ENCODE measurements at regions not wholly inside any gene's neighbourhood (a gene's known extent, or its start where the extent isn't known, plus 50 kb on each side); places are given as distances from the start of the nearest gene placed in this dataset.

DNA sequence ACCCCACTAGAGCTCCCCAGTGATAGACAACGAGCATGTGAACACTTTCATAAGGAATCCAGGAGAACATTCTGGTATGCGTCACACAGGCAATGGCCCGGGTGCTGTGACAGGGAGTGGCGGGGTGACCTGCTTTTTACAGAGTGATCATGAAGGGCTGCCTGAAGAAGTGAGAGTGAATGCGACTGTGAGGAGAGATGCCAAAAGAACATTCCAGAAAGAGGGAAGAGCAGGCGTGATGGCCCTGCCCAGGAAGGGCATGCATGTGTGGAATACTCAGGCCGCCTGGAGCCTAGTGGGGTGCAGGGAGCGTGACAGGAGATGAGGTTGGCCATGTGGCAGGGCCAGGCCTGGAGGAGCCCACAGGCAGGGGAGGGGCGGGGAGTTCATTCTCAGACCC, 53.8 kb downstream of the FZD10 start:
- no peak for DNase-seq (ENCODE audit: low read depth in 3 of 3)

DNA sequence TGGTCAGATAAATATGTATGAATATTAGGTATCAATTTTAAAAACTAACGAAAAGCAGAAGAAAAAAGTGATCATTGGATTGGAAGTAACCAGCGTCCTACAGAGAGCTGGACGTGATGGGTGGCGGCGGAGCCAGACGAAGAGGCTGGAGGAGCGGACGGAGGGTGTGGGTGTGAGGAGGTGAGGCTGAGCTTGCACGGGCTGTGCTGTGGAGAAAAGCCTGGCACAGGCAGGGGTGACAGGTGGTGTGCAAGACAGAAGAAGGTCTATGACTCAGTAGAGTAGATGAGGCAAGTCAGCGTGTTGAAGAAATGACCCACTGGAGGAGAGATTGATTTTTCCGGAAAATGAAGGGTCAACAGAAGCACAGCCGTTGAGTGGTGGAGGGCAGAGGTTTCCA, 56.4 kb downstream of the FZD10 start:
- DNase-seq (ENCODE audit: low read depth in 3 of 3): no peak

DNA sequence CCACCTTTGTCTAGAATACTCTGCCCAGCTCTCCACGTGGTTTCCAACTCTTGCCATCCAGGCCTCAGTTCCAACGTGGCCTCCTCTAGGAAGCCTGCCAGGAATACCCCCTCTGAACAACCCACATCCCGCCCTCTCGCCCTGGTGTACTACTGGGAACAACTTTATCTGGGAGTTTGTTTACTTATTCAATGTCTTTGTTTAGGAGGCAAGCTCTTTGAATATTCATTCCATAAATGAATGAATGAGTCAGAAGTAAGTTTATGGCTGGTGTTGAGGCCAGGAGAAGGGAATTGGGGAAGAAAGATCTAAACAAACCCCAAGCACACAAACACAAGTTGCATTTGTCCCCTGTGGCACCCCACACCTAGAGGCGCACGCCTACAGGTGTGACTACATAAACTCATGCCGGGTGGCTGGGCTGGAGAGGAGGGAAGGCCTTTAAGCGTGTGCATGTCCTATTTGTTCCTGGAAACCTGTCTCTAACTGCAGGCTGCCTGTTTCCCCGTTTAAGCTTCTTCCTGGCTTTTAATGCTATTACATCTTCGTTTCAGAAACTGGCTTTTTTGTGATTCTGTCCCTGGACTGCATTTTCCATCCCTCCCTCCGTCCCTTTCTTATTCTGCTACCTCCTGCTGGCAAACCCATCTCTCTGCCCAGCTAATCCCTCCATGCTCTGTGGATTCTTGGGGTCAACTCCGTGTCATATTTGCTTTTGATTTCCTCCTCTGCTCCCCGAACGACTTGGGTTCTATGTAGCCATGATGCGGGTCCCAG, 57.9 kb downstream of the FZD10 start:
- DNase-seq (ENCODE audit: low read depth in 3 of 3): no peak

DNA sequence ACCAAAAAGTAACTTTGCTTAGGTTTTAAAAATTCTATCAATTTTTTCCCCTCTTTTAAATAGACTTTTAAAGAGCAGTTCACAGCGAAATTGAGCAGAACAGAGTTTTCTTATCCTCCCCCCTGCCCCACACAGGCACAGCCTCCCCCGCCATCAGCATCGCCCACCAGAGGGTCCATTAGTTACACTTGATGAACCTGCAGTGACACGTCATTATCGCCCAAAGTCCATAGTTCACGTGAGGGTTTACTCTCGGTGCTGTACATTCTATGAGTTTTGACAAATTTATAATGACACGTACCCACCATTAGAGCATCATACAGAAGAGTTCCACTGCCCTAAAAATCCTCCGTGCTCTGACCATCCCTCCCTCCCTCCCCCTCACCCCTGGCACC, 58.4 kb downstream of the FZD10 start:
- no peak for DNase-seq (ENCODE audit: low read depth in 3 of 3)

DNA sequence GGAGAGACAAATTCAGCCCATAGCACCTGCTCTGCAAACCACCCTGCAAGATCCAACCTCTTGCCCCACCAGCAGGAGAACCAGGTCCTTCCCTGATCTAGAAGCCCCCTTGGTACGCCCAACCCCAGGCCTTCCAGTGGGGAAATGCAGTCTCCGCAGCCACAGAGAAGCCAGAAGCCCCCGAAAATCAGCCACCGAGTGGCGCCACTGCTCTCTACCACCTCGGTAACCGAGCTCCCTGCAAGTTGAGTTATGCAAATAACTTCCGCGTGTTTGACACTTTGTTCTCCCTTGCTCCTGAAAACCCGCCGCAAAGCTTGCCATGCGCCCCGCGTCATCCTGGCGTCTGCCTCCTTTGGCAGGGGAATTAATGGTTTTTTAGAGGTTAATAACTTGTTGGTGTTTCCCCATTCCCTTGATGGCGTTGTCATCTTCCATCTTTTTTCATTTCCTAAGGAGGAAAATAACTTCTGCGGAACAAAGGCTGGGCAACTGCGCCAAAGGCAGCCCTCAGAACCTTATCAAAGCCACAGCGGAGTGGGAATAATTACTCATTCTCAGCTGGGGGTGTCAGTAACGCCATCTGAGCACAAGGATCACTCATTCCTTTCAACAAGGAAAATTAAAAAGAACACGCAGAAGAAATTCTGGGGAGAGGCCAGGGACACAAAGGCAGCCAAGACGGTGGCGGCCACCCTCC, 60.4 kb downstream of the FZD10 start:
- no peak for DNase-seq (ENCODE audit: low read depth in 3 of 3)

DNA sequence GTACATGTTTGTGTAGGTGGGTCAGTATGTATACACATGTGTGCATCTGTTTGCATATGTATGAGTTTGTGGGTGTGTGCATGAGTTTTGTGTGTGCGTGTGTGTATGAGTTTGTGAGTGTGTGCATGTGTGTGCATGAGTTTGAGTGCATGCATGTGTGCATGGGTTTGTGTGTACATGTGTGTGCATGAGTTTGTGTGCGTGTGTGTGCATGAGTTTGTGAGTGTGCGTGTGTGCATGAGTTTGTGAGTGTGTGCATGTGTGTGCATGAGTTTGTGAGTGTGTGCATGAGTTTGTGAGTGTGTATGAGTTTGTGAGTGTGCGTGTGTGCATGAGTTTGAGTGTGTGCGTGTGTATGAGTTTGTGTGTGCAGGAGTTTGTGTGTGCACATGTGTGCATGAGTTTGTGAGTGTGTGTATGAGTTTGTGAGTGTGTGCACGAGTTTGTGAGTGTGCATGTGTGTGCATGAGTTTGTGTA, 61.5 kb downstream of the FZD10 start:
- no peak for DNase-seq (ENCODE audit: low read depth in 3 of 3)

DNA sequence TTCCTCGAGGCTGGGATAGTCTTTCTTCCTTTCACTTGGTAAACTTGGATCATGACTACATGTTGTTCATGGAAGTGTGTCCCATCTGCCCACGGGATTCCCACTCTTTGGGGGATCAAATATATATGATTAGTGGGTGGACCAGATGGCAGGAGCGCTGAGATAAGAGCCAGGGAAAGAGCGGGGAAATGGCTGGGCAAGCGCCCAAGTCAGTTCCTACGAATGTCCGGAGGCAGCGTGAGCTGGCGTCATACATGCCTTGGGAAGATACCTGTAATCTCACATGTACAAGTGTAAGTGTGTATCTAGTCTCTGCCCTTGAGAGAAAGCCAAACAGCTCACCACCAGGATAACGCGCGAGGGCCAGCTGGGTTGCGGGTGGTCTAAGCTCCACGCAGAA, 62.3 kb downstream of the FZD10 start:
- no peak for DNase-seq (ENCODE audit: low read depth in 3 of 3)

DNA sequence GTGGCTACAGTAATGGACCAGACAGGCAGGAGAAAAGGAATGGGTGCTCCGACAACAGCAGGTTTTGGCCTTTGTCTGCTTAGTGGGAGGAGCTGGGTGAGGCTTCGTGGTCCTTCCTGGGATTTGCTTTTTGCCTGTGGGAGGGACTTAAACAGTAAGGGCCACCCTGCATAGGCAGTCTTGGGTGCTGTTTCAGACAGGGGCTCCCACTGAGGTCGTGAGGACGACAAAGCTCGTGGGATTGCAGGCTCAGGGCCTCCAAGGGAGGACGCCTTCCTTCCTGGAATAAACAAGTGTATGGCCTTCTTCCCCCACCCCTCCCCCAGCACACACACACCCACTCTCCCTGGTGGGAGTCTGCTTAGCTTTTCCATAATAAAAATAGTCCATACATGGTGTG, 63.1 kb downstream of the FZD10 start:
- DNase-seq (ENCODE audit: low read depth in 3 of 3): no peak

DNA sequence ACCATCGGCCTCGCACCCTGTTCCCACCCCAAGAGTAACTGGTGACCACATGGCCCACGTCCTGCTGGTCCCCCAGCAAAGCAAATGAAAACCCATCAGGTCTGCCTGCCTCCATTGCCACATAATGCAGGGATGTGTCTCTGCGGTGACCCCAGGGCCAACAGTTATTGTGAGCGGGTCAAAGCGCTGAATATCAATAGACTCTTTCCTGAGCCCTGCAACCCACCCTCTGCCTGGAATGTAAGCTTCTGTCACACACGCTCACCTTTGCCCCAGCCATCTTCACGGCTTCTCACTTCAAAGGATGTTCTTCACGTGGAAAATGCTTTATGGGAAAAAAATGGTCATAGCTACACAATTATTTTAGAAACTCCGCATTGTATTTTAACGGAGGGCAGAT, 63.9 kb downstream of the FZD10 start:
- DNase-seq (ENCODE audit: low read depth in 3 of 3): no peak

DNA sequence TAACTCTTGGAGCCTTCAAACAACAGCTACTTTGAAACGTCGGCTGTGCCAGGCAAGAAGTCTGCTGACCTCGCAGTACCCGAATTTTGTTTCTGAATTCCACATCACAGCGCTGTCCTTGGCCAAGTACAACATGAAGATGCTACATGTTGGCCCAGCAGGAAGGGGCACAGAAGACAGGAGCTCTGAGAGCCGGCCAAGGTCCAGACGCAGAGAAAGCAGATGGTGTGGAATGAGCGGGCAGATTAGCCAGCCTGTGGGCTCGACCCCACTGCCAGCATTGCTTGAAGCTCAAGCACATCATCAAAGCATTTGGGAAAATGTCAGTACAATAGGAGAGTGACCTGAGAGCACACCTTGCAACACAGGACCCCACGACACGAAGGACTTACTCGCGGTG, 64.5 kb downstream of the FZD10 start:
- DNase-seq (ENCODE audit: low read depth in 3 of 3): no peak

DNA sequence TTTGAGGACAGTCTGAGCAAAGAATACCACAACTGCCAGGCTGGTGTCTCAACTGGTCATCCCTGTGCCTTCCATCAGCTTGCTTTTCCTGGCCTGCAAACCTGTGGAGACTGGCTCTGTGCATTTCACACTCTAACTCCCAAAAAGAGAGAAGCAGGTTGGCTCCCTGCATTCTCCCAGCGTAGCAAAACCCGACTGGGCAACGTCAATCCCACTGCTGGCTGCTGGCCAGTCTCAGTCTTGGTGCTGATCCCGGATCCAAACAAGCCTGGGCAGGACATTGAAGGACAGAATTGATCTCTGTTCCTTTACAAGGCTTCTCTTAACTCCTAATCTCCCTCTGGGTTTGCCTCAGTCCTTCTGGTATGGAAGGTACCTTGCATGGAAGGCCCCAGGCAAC, 65.4 kb downstream of the FZD10 start:
- no peak for DNase-seq (ENCODE audit: low read depth in 3 of 3)

DNA sequence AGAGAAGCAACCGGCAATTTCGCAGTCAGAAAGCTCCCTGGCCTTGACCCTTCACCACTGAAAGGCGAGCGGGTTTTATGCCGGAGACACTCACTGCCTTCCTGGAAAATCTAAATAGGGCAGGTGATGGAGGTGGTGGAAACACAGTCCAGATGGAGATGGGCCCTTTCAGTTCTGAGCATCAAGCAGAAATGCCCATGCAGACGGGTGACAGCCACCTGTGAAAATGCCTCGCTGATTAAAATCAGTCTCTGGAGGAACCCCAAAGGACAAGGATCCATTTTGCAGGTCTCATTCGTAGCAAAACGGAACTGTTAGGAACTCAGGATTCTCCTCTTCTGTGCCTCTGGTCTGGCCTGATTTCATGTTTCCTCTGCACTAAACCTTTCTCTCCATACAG, 74.2 kb downstream of the FZD10 start:
- no peak for DNase-seq (ENCODE audit: low read depth in 3 of 3)

DNA sequence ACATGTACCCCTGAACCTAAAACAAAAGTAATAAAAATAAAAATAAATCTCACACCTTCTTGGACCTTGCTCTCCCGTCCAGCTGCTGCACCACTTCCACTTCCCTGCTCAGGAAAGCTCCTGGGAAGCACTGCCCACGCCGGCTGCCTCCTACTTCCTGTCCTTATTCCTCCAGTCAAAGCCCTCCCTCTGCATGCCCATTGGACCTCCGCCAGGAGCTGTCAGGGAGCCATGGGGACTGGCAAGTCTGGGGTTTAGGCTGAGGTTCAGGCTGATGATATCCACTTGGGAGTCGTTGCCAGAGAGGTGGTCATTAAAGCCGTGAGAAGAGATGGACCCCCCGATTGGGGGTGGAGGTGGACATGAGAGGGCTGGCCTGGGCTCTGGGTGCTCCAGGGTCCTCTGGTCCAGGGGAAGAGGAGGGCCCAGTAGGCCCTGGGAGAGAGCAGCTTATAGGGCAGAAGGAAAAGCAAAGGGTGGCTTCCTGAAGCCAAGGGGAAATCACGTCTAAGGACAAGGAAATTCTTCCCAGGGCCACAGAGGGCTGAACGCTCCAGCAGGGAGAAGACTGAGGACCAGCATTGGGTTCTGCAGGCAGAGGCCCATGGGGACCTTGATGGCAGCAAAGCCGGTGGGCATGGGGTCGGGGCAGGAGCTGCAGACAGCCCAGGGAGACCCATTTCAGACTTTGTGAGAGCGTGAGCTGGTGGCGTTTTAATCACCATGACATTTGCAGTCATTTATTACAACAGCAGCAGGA, 78.7 kb downstream of the FZD10 start:
- DNase-seq (ENCODE audit: low read depth in 3 of 3): no peak

DNA sequence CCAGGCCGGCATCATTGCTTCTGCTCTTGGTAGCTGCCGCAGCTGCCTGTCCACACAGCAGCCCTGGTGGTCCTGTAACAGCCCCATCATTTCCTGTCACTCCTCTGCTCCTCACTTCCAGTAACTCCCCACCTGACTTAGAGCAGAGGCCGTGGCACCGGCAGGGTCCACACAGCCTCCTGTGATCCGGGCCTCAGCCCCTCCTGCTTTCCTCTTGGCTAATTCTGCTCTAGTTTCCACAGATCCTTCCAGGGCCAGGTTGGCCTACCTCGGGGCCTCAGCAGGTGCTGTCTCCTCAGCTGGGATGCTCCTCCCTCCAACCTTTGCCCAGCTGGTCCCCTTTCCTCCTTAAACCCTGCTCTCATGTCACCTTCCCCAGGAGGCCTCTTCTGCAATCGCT, 80.2 kb downstream of the FZD10 start:
- DNase-seq (ENCODE audit: low read depth in 3 of 3): no peak

DNA sequence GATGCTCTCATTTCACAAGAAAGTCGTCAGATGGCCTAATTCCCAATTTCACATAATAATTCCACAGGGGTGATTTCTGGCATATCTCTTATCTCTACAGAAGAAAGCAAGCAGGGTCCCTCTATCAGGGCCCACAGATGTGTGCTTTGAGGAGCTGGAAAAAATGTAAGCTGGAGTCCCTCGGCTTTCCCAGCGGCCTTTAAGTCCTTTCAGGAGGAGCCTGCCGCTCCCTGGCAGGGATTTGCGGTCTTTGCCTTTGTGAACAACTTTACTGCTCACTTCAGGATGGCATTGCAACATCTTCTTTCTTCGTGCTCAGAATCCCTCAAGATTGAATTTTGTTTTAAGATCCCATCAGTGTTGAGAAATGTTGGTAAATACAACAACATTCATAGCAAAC, 83.0 kb downstream of the FZD10 start:
- no peak for DNase-seq (ENCODE audit: low read depth in 3 of 3)

DNA sequence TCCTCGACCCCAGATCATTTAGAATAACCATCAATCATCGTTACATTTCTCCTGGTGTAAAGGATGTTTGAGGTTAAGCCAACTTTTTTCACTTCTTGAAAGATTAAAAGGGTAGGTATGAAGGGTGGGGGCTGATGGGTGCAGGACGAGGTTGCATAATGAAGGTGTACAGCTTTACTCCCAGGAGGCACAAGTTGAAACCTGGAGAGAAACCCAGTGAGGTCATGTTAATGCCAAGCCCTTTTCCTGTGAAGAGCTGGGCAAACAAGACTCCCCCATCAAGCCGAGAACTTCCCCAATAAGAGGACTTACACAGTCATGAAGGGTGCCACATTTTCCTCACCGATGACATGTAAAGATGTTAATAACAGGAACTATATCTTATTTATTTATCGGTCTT, 84.3 kb downstream of the FZD10 start:
- DNase-seq (ENCODE audit: low read depth in 3 of 3): no peak

DNA sequence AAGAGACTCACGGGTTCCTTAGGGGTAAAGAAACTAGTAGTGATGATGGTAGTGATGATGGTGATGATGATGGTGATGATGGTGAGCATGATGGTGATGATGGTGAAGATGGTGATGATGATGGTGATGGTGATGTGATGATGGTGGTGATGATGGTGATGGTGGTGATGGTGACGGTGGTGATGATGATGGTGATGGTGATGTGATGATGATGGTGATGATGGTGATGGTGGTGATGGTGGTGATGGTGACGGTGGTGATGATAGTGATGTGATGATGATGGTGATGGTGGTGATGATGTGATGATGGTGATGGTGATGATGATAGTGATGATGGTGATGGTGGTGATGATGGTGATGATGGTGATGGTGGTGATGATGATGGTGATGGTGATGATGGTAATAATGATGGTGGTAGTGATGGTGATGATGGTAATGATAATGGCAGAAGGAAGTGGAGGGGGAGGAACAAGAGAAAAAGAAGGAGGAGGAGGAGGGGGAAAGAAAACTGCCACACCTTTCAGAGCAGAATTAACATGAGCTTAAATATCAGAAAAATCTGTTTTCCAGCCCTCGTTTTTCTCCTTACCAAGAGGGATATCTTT, 85.5 kb downstream of the FZD10 start:
- no peak for DNase-seq (ENCODE audit: low read depth in 3 of 3)

DNA sequence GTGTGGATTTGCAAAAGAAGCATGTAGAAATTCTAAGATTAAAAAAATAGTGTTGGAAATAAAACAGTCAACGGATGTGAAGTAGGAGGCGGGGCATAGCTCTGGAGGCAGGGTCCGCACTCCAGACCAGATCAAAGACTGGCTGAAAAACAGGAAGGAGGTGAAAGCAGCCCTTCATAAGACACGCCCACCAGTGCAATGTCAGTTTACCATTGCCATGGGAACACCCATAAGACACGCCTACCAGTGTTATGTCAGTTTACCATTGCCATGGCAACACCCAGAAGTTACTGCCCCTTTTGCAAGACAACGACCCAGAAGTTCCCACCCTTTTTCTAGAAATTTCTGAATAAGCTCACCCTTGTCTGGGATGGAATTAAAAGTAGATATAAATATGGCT, 87.1 kb downstream of the FZD10 start:
- no peak for DNase-seq (ENCODE audit: low read depth in 3 of 3)

DNA sequence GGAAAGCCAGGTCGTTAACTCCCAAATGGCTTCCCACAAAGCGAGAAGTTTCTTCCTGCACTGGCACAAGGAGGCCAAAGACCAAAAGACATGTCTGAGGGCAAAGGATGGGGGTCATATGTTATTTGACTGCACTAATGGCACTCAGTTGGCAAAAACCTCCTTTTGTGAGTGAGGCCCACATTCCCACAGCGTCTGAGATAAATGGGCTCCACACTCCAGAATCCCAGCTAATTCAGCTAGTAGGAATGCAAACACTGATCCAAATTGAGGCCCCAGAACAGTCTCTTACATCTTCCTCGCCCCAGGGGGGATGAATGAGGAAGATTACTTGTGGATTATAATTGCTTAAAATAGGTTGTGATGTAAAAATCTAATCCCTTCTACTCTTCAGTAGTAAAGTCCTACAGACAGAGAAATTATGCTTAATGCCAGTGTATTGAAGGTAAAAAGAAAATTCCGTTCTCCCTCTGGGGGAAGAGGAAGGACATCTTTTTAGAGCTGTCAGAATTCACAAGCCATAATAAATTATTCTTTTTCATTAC, 86.4 kb upstream of the PIWIL1 start:
- no peak for DNase-seq (ENCODE audit: low read depth in 3 of 3)

DNA sequence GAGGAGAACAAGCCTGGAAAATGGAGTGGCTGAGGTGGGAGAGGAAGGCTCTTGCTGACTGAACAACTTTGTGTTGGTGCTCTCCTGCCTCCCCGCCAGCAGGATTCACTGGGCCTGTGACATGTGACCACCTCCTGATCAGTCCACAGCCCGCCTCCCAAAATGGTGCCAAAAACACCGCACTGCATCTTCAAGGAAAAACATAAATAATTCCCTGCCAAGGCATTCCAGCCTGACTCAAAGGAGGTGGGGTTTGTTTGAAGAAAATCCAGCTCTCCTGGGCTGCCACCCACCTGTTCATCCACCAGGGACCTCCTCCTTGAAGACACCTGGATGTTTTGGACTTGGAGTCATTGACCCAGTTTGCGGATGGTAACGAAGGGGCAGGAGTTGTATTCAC, 83.8 kb upstream of the PIWIL1 start:
- DNase-seq (ENCODE audit: low read depth in 3 of 3): no peak

DNA sequence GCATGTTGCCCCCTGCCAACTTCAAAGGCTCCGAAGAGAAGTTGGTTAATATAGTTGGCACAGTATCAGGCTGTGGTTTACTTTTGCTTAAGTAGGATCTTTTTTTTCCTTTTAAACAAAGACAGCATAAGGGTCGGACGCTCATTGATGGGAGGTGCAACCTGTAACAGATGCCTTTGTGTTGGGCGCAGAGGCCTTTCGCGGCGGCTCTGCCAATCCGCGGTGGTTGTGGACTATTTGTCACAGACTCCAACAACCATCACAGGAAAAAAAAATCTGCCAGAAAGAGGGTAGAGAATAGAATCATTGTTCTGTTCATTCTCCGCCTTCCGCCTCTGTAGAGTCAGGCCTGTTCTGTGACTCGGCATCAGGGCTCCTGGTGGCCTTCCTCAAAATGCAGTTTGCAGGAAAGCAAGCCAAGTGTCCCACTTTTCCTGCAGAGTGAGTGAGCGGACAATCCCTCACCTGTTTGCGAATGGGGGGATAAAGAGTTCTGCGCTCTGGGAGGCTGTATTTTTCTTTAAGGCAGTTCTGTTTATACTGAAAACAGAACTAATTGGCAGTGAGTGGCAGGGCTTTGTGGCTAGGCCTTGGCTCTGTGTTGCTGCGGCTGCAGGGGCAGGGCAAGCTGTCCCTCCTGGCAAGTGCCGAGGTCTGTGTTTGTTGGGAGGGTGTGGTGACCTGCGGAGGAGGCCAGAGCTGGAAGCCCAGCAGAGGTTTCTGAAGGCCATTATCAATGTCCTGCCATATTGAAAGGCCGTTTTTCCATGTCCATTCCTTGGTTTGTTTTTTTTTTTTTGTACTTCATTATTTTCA, 83.0 kb upstream of the PIWIL1 start:
- DNase-seq (ENCODE audit: low read depth in 3 of 3): no peak

Data from stimulated activated CD4-positive, alpha-beta T cell treated with anti-CD3 and anti-CD28 coated beads, TNF-alpha, amount 100 ng/mL, for 4 hours (primary cell).